Stimulated activated CD8-positive, alpha-beta memory T cell treated with anti-CD3 and anti-CD28 coated beads, Interleukin-7, amount 100 ng/mL, for 4 hours (primary cell): ENCODE measurements at regions not wholly inside any gene's neighbourhood (a gene's known extent, or its start where the extent isn't known, plus 50 kb on each side); places are given as distances from the start of the nearest gene placed in this dataset.
"Not testable (repeated sequence)": the region's sequence is repeated elsewhere in the genome, so short reads cannot be mapped to it uniquely, and the experiment has no call there.

Experiments
- DNase-seq, 2 donors: peaks; one replicate each; pipeline ENCODE4 v3.0.0-alpha.2; 2020; ENCODE audit warnings: low read depth in 2 of 2

DNA sequence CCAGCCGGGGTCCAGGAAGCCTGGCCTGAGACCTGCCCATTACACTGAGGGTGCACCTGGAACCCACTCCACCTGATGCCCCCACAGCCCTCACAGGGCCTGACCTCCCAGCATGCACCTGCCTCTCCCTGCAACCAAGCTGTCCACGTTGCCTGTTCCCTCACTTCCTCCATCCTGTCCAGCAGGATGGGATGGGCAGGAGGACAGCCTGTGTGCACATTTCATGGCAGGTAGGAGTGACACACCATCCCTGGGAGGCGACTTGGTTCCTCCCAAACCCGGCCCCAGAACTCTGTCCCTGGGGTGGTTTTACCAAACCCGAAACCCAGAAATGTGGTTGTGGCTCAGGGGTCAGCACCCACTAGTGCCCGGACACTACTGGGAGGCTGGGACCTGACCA, 203.8 kb upstream of the ZNF519 start:
- not testable (repeated sequence) for DNase-seq

DNA sequence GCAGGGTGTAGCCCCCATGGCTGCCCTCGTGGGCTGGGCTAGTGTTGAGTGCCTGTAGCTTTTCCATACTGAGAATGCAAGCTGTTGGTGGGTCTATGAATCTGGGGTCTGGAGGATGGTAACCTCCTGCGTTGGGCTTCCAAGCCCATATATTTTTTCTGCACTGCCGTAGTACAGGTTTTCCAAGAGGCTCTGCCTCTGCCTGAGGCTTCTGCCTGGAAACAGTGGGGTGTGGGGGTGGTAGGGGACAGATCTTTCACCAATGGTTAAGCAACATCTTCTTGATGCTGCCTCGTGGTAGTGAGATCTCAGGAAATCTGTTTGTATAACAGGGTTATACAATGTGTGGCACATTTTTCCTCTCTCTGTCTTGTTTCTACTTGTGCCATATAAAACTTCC, 189.0 kb upstream of the ZNF519 start:
- DNase-seq: not testable (repeated sequence)

DNA sequence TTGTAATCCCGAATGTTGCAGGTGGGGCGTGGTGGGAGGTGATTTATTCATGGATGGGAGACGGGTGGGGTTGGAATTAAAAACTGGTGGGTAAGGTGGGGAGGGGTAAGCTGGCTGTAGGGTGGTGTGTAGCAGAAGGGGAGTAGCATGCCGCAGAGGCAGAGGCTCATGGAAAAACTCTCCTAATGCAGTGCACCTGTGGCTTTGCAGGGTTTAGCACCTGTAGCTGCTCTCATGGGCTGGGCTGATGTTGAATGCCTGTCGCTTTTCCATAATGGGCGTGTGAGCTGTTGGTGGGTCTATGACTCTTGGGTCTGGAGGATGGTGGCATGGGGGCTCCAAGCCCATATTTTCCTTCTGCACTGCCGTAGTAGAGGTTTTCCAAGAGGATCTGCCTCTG, 169.0 kb upstream of the ZNF519 start:
- not testable (repeated sequence) for DNase-seq

GRCh38 chr18:14295081-14295480, 162.8 kb upstream of the ZNF519 start:
- DNase-seq: not testable (repeated sequence)

GRCh38 chr18:14285053-14285452, 152.8 kb upstream of the ZNF519 start:
- no peak for DNase-seq

- DNase-seq: not testable (repeated sequence)
Measured at GRCh38 chr18:14275391-14275790, 143.2 kb upstream of the ZNF519 start.

- not testable (repeated sequence) for DNase-seq
Measured at GRCh38 chr18:14265637-14266410, 133.6 kb upstream of the ZNF519 start.

DNA sequence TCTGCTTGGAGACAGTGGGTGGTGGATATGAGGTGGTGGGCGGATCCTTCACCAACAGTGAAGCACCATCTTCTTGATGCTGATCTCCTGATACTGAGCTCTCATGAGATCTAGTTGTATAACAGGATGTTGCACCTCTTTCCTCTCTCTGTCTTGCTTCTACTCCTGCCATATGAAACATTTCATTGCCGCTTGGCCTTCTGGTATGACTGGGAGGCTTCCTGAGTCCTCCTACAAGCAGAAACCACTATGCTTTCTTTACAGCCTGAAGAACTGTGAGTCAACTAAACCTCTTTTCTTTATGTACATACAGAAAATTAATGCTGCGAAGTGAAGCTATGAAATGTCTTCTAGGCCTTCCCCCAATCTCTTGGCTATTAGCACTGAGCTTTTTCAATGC, 130.6 kb upstream of the ZNF519 start:
- DNase-seq: not testable (repeated sequence)

DNA sequence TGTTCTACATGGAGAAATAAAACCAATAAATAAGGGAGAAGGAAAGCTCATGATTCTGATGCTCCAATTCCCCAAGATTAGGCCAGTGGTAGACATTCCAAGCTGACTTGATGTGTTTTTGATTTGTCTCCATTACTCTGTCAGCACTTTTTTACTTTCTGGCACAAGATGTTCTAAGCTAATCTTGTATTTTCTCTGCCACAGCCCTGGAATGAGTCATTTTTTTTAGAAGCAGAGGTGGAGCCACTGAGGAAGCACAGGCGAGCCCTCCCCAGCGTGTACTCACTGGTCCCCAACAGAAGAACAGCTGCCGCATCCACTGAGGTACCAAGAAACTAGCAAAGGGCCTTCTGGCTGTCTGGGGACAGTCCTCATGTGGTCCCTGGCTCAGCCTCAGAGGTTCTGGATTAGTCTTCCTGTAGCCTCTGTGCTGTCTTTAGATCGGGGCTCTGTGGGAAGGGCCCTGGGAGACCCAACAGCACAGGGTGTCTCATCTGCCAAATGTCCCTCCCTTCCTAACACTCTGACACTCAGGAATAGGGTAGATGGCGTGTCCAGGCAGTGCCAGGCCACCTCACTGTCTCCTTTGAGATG, 117.9 kb upstream of the ZNF519 start:
- DNase-seq: not testable (repeated sequence)

DNA sequence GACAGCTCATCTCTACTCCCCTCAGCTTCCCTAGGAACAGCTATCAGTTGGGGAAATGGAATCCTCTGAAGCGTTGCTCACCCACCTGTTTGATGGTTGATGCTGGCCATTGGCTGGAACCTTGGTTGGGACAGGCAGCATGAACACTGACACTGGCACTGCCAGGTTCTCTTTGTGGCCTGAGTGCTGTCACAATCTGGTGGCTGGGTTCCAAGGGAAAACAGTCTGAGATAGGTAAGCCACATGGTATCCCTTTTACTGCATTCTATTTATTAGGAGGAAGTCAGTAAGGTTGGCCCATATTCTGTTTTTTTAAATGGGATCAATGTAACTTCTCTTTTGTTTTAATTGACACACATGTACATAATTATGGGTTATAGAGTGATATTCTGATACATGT, 107.0 kb upstream of the ZNF519 start:
- DNase-seq: not testable (repeated sequence)

DNA sequence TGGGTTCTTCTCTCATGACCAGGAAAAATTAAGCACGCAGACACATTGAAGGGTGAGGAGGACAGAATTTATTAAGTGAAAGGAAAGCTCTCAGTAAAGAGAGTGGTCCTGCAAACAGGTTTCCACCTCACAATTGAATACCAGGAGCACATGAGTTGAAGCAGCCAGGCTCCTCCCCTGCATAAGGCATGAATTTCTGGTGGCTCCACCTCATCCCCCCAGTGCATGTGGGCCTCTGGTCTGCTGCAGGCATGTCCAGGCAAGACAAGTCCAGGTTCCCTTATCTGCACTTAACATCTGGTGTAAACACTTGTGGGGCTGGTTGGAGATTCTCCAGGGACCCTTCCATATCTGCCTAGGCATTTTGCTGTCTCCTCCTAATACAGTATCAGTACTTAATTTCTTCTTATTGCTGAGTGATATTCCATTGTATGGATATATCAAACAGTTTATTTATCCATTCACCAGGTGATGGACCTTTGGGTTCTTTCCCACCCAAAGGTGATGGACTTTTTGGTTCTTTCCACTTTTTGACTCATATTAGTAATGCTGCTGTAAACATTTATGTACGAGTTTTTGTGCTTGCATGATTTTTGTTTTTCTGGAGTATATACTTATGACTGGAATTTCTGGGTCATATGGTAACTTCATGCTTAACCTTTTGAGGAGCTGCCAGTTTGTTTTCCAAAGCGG, 104.3 kb upstream of the ZNF519 start:
- not testable (repeated sequence) for DNase-seq

DNA sequence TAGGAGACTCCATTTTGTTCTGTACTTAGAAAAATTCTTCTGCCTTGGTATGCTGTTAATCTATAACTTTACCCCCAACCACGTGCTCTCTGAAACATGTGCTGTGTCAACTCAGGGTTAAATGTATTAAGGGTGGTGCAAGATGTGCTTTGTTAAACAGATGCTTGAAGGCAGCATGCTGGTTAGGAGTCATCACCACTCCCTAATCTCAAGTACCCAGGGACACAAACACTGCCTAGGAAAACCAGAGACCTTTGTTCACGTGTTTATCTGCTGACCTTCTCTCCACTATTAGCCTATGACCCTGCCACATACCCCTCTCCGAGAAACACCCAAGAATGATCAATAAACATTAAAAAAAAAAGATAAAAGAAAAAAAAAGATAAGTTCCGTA, 93.0 kb upstream of the ZNF519 start:
- DNase-seq: not testable (repeated sequence)

- DNase-seq: not testable (repeated sequence)
Measured at GRCh38 chr18:14224551-14225285, 92.5 kb upstream of the ZNF519 start.

DNA sequence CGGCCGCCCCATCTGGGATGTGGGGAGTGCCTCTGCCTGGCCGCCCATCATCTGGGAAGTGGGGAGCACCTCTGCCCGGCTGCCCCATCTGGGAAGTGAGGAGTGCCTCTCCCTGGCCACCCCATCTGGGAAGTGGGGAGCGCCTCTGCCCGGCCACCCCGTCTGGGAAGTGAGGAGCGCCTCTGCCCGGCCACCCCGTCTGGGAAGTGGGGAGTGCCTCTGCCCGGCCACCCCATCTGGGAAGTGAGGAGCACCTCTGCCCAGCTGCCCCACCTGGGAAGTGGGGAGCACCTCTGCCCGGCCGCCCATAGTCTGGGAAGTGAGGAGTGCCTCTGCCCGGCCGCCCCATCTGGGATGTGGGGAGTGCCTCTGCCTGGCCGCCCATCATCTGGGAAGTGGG, 91.7 kb upstream of the ZNF519 start:
- DNase-seq: not testable (repeated sequence)

GRCh38 chr18:14223231-14223822, 91.1 kb upstream of the ZNF519 start:
- DNase-seq: not testable (repeated sequence)

DNA sequence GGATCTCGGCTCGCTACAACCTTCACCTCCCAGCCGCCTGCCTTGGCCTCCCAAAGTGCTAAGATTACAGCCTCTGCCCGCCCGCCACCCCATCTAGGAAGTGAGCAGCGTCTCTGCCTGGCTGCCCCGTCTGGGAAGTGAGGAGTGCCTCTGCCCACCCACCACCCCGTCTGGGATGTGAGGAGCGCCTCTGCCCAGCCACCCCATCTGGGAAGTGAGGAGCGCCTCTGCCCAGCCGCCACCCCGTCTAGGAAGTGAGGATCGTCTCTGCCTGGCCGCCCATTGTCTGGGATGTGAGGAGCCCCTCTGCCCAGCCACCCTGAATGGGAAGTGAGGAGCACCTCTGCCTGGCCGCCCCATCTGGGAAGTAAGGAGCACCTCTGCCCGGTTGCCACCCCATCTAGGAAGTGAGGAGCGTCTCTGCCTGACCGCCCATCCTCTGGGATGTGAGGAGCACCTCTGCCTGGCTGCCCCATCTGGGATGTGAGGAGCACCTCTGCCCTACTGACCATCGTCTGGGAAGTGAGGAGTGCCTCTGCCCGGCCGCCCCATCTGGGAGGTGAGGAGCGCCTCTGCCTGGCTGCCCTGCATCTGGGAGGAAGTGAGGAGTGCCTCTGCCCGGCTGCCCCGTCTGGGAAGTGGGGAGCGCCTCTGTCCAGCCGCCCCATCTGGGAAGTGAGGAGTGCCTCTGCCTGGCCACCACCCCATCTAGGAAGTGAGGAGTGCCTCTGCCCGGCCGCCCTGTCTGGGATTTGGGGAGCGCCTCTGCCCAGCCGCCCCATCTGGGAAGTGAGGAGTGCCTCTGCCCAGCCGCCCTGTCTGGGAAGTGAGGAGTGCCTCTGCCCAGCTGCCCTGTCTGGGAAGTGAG, 90.4 kb upstream of the ZNF519 start:
- not testable (repeated sequence) for DNase-seq

DNA sequence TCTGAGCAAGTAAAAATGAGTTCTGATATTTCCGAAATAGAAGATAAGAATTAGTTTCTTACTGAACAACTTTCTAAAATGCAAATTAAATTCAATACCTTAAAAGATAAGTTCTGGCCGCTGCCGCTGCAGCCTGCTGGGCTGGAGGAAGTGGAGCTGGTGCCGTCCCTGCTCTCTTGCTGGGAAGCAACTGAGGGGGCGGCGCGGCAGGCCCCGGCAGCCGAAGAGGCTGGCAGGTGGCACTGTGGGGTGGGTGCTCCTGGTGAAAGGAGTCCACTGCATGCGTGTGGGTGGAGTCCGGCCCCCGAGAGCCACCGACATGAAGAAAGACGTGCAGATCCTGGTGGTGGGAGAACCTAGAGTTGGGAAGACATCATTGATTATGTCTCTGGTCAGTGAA, 89.5 kb upstream of the ZNF519 start:
- no peak for DNase-seq

DNA sequence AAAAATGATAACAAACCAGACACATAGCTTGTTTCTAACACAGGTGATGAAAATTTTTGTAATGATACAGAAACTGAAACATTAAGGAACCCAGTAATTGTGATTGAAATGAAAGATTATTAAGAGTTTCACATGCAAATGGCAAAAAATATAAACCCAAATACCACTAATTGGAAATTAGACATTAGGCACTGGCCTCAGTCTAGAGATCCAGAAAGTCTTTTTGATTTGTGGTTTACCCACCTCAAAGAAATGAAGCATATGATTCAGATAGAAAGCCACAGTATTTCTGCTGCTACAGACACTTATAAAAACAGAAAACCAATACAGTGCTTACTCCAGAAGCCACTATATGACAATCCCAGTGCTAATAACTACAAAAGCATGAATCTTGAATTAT, 83.7 kb upstream of the ZNF519 start:
- DNase-seq: not testable (repeated sequence)

GRCh38 chr18:14203424-14203823, 71.2 kb upstream of the ZNF519 start:
- DNase-seq: not testable (repeated sequence)

- not testable (repeated sequence) for DNase-seq
Measured at GRCh38 chr18:14190776-14191442, 58.7 kb upstream of the ZNF519 start.
